ENCODE measurements at regions not wholly inside any gene's neighbourhood (a gene's known extent, or its start where the extent isn't known, plus 50 kb on each side); places are given as distances from the start of the nearest gene placed in this dataset.

GRCh38 chr5:107783551-107783950, 112.8 kb upstream of the EFNA5 start:
- Histone ChIP-seq H3K4me2 (replicated peaks; ENCODE audit: extremely low read depth, low read length, poor library complexity, severe bottlenecking) (no peak overlapping the region), H2AFZ (ENCODE audit: insufficient read depth, low read depth, low read length, poor library complexity, severe bottlenecking) (no peak overlapping the region), H3K27me3 (ENCODE audit: control insufficient read depth in 2 of 2, insufficient read depth in 2 of 2, low read length in 2 of 2) (no peaks in the 10 kb centered on the region), H3K36me3 (replicated peaks in 1 of 2; ENCODE audit: control insufficient read depth in 1 of 2, insufficient read depth in 2 of 2, low read length in 2 of 2) (no peaks in the 10 kb centered on the region), H3K9ac (ENCODE audit: insufficient read depth, low read length, poor library complexity, severe bottlenecking) (no peak overlapping the region), H4K20me1 (ENCODE audit: insufficient read depth, low read length) (no peaks in the 10 kb centered on the region), H3K4me3 (replicated peaks in 1 of 3; ENCODE audit: low read depth in 2 of 3, low read length in 3 of 3) (no peak overlapping the region), H3K9me3 (replicated peaks in 1 of 2; ENCODE audit: control insufficient read depth in 1 of 2, insufficient read depth in 1 of 2, low read length in 2 of 2) (peaks cover 0 to 7% of the 10 kb centered on the region in 2 donors), H3K4me1 (ENCODE audit: control insufficient read depth in 1 of 2, insufficient read depth in 2 of 2, low read length in 2 of 2) (no peaks in the 10 kb centered on the region), H3K27ac (ENCODE audit: low read depth in 1 of 2, low read length in 2 of 2) (no peak overlapping the region), H3K79me2 (ENCODE audit: insufficient read depth, low read length) (no peaks in the 10 kb centered on the region)
- TF ChIP-seq CTCF (IDR thresholded peaks at IDR 0.05), result no peak
- Mint-ChIP-seq H3K4me3 (no peak overlapping the region), H3K27ac (no peak overlapping the region), H3K9me3 (peaks cover 2 to 11% (median 5%) of the 10 kb centered on the region in 7 donors), H3K36me3 (no peaks in the 10 kb centered on the region), H3K4me1 (no peaks in the 10 kb centered on the region), H3K27me3 (ENCODE audit: low read depth in 3 of 3) (no peaks in the 10 kb centered on the region)
- intact Hi-C loops (cut with micrococcal nuclease), result no loop called here
- no CpG with 5 or more reads among the region's 2 CpGs for WGBS (ENCODE audit: insufficient coverage)
- no peak for DNase-seq

GRCh38 chr5:107782561-107783169, 111.9 kb upstream of the EFNA5 start:
- Mint-ChIP-seq H3K4me1 (no peaks in the 10 kb centered on the region), H3K4me3 (no peak overlapping the region), H3K27me3 (ENCODE audit: low read depth in 3 of 3) (no peaks in the 10 kb centered on the region), H3K9me3 (peaks cover 2 to 11% (median 5%) of the 10 kb centered on the region in 7 donors), H3K27ac (no peak overlapping the region), H3K36me3 (no peaks in the 10 kb centered on the region)
- Histone ChIP-seq H3K79me2 (ENCODE audit: insufficient read depth, low read length) (no peaks in the 10 kb centered on the region), H3K4me2 (replicated peaks; ENCODE audit: extremely low read depth, low read length, poor library complexity, severe bottlenecking) (no peak overlapping the region), H4K20me1 (ENCODE audit: insufficient read depth, low read length) (no peaks in the 10 kb centered on the region), H3K27ac (ENCODE audit: low read depth in 1 of 2, low read length in 2 of 2) (no peak overlapping the region), H3K36me3 (replicated peaks in 1 of 2; ENCODE audit: control insufficient read depth in 1 of 2, insufficient read depth in 2 of 2, low read length in 2 of 2) (no peaks in the 10 kb centered on the region), H3K4me3 (replicated peaks in 1 of 3; ENCODE audit: low read depth in 2 of 3, low read length in 3 of 3) (no peak overlapping the region), H3K9me3 (replicated peaks in 1 of 2; ENCODE audit: control insufficient read depth in 1 of 2, insufficient read depth in 1 of 2, low read length in 2 of 2) (peaks cover 0 to 5% of the 10 kb centered on the region in 2 donors), H3K4me1 (ENCODE audit: control insufficient read depth in 1 of 2, insufficient read depth in 2 of 2, low read length in 2 of 2) (no peaks in the 10 kb centered on the region), H2AFZ (ENCODE audit: insufficient read depth, low read depth, low read length, poor library complexity, severe bottlenecking) (no peak overlapping the region), H3K9ac (ENCODE audit: insufficient read depth, low read length, poor library complexity, severe bottlenecking) (no peak overlapping the region), H3K27me3 (ENCODE audit: control insufficient read depth in 2 of 2, insufficient read depth in 2 of 2, low read length in 2 of 2) (no peaks in the 10 kb centered on the region)
- intact Hi-C loops (cut with micrococcal nuclease), result no loop called here
- no peak for DNase-seq
- no peak for TF ChIP-seq CTCF (IDR thresholded peaks at IDR 0.05)
- no CpG with 5 or more reads among the region's 4 CpGs for WGBS (ENCODE audit: insufficient coverage)

All from CD14-positive monocyte (primary cell).